HG03558 (cell line): ENCODE measurements at regions not wholly inside any gene's neighbourhood (a gene's known extent, or its start where the extent isn't known, plus 50 kb on each side); places are given as distances from the start of the nearest gene placed in this dataset.

Source experiments
- ATAC-seq: cut with Tn5 transposase; IDR thresholded peaks from one replicate; pipeline ENCODE4 v1.9.1; 2021; ENCODE audit warnings: moderate number of reproducible peaks; ENCODE audit not compliant: unreplicated experiment; ENCODE audit errors: extremely low read depth

- ATAC-seq: no peak
These were observed 157.0 kb upstream of the ADO start for GRCh38 chr10:62647375-62648092.

- ATAC-seq: no peak
These were observed 155.6 kb upstream of the ADO start for GRCh38 chr10:62648921-62649320.

- ATAC-seq: no peak
These were observed 154.1 kb upstream of the ADO start for GRCh38 chr10:62650411-62650810.

GRCh38 chr10:62651341-62651740, 153.2 kb upstream of the ADO start:
- ATAC-seq: no peak

- ATAC-seq: no peak
These were observed 152.4 kb upstream of the ADO start for GRCh38 chr10:62652114-62652513.

- no peak for ATAC-seq
These were observed 152.0 kb upstream of the ADO start for GRCh38 chr10:62652564-62652963.

- ATAC-seq: peak; percentile 61
These were observed 151.3 kb upstream of the ADO start for GRCh38 chr10:62653254-62653653.

- no peak for ATAC-seq
These were observed 149.6 kb upstream of the ADO start for GRCh38 chr10:62654966-62655336.

- ATAC-seq: peak; percentile 77
These were observed 149.1 kb upstream of the ADO start for GRCh38 chr10:62655337-62655994.

- ATAC-seq: no peak
These were observed 147.2 kb upstream of the ADO start for GRCh38 chr10:62657244-62657835.

GRCh38 chr10:62658516-62658915, 146.0 kb upstream of the ADO start:
- no peak for ATAC-seq

GRCh38 chr10:62661143-62661542, 143.4 kb upstream of the ADO start:
- ATAC-seq: no peak

- no peak for ATAC-seq
These were observed 142.0 kb upstream of the ADO start for GRCh38 chr10:62662486-62662885.

- ATAC-seq: no peak
These were observed 138.7 kb upstream of the ADO start for GRCh38 chr10:62665771-62666170.

- ATAC-seq: no peak
These were observed 138.2 kb upstream of the ADO start for GRCh38 chr10:62666275-62666674.

- no peak for ATAC-seq
These were observed 135.2 kb upstream of the ADO start for GRCh38 chr10:62669341-62669740.

GRCh38 chr10:62671104-62671503, 133.4 kb upstream of the ADO start:
- no peak for ATAC-seq

GRCh38 chr10:62681211-62681940, 123.1 kb upstream of the ADO start:
- peak; percentile 90 for ATAC-seq

- no peak for ATAC-seq
These were observed 119.6 kb upstream of the ADO start for GRCh38 chr10:62684911-62685310.

GRCh38 chr10:62687230-62687748, 117.2 kb upstream of the ADO start:
- ATAC-seq: no peak
